ENCODE measurements at regions not wholly inside any gene's neighbourhood (a gene's known extent, or its start where the extent isn't known, plus 50 kb on each side); places are given as distances from the start of the nearest gene placed in this dataset.

DNA sequence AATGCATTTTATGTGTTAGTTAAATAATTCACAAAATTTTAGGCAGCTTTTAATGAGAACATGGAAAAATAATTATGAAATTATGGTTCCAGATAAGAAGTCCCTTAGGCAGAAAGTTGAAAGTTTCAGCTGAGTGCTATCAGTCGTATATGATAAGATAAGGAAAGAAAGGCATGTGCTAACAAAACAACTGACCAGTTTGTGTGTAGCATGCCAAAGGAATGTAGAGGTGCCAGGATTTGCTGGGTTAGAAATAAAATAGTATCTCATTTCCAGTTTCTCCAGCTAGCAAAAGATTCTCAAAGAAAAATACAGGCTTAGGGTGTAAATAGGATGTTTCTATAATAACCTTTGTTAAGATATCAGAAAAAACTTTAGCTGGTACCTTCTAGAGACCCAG, 1044.5 kb upstream of the CDH8 start:
- Histone ChIP-seq H3K27ac (ENCODE audit: low read length) (no peak overlapping the region), H3K4me1 (ENCODE audit: control insufficient read depth, insufficient read depth, low read length) (no peaks in the 10 kb centered on the region), H3K36me3 (ENCODE audit: control insufficient read depth, insufficient read depth, low read length) (no peaks in the 10 kb centered on the region), H3K9me3 (ENCODE audit: control insufficient read depth, insufficient read depth, low read depth, low read length) (no peaks in the 10 kb centered on the region), H3K27me3 (ENCODE audit: control insufficient read depth, insufficient read depth, low read length) (no peaks in the 10 kb centered on the region), H3K4me3 (ENCODE audit: low read depth in 2 of 2, low read length in 2 of 2) (no peak overlapping the region)
- in situ Hi-C loops (cut with HindIII; ENCODE audit: low pct_unique_long_range_greater_than_20kb, low sequenced_read_pairs), result no loop called here
- no TSS peak for BruUV-seq (replicated peaks)
- POLR2A ChIA-PET, result no interaction called here
- DNase-seq (ENCODE audit: low read depth, low spot score) (no peak), ATAC-seq (no peak)
- intact Hi-C loops (cut with micrococcal nuclease; ENCODE audit: unreplicated experiment), result no loop called here
- TF ChIP-seq SIN3A (IDR thresholded peaks at IDR 0.05; ENCODE audit: borderline replicate concordance, insufficient read depth, low read depth, low read length) (no peak), TCF7L2 (IDR thresholded peaks at IDR 0.05; ENCODE audit: low read depth, low read length) (no peak), POLR2AphosphoS5 (IDR thresholded peaks at IDR 0.05; ENCODE audit: low read depth, low read length) (no peak)
- TF ChIP-seq, protein P1, sequence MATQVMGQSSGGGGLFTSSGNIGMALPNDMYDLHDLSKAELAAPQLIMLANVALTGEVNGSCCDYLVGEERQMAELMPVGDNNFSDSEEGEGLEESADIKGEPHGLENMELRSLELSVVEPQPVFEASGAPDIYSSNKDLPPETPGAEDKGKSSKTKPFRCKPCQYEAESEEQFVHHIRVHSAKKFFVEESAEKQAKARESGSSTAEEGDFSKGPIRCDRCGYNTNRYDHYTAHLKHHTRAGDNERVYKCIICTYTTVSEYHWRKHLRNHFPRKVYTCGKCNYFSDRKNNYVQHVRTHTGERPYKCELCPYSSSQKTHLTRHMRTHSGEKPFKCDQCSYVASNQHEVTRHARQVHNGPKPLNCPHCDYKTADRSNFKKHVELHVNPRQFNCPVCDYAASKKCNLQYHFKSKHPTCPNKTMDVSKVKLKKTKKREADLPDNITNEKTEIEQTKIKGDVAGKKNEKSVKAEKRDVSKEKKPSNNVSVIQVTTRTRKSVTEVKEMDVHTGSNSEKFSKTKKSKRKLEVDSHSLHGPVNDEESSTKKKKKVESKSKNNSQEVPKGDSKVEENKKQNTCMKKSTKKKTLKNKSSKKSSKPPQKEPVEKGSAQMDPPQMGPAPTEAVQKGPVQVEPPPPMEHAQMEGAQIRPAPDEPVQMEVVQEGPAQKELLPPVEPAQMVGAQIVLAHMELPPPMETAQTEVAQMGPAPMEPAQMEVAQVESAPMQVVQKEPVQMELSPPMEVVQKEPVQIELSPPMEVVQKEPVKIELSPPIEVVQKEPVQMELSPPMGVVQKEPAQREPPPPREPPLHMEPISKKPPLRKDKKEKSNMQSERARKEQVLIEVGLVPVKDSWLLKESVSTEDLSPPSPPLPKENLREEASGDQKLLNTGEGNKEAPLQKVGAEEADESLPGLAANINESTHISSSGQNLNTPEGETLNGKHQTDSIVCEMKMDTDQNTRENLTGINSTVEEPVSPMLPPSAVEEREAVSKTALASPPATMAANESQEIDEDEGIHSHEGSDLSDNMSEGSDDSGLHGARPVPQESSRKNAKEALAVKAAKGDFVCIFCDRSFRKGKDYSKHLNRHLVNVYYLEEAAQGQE (IDR thresholded peaks at IDR 0.05; ENCODE audit: insufficient read depth in 1 of 2, low read depth in 2 of 2, low read length in 1 of 2), result no peak
- TF ChIP-seq, protein P2, sequence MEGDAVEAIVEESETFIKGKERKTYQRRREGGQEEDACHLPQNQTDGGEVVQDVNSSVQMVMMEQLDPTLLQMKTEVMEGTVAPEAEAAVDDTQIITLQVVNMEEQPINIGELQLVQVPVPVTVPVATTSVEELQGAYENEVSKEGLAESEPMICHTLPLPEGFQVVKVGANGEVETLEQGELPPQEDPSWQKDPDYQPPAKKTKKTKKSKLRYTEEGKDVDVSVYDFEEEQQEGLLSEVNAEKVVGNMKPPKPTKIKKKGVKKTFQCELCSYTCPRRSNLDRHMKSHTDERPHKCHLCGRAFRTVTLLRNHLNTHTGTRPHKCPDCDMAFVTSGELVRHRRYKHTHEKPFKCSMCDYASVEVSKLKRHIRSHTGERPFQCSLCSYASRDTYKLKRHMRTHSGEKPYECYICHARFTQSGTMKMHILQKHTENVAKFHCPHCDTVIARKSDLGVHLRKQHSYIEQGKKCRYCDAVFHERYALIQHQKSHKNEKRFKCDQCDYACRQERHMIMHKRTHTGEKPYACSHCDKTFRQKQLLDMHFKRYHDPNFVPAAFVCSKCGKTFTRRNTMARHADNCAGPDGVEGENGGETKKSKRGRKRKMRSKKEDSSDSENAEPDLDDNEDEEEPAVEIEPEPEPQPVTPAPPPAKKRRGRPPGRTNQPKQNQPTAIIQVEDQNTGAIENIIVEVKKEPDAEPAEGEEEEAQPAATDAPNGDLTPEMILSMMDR (IDR thresholded peaks at IDR 0.05), result no peak
- CTCF ChIA-PET, result no interaction called here

DNA sequence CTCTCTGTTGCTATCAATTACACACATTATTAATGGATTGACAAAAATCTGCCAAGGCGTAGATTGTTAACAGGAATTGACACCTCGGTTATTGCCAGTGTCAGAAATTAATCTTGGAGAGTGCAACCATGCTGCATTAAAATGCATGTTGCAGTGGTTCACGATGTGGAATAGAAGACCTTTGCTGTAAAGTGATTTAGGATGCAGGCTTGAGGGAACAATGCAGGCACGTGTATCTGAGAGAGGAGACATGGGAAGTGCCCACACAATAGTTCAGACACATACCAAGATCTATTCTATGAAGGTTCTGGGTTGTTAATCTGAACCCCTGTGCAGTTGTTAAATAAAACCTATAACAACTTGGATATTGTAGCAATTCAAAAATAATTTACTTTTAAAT, 1032.8 kb upstream of the CDH8 start:
- Histone ChIP-seq H3K9me3 (ENCODE audit: control insufficient read depth, insufficient read depth, low read depth, low read length) (no peaks in the 10 kb centered on the region), H3K27me3 (ENCODE audit: control insufficient read depth, insufficient read depth, low read length) (no peaks in the 10 kb centered on the region), H3K4me3 (ENCODE audit: low read depth in 2 of 2, low read length in 2 of 2) (no peak overlapping the region), H3K36me3 (ENCODE audit: control insufficient read depth, insufficient read depth, low read length) (no peaks in the 10 kb centered on the region), H3K27ac (ENCODE audit: low read length) (no peak overlapping the region), H3K4me1 (ENCODE audit: control insufficient read depth, insufficient read depth, low read length) (no peaks in the 10 kb centered on the region)
- no TSS peak for BruUV-seq (replicated peaks)
- ChIA-PET POLR2A (no interaction called here), CTCF (no interaction called here)
- in situ Hi-C loops (cut with HindIII; ENCODE audit: low pct_unique_long_range_greater_than_20kb, low sequenced_read_pairs), result no loop called here
- intact Hi-C loops (cut with micrococcal nuclease; ENCODE audit: unreplicated experiment), result no loop called here
- TF ChIP-seq POLR2AphosphoS5 (IDR thresholded peaks at IDR 0.05; ENCODE audit: low read depth, low read length), result no peak
- TF ChIP-seq, protein P2 (IDR thresholded peaks at IDR 0.05), result no peak
- TF ChIP-seq TCF7L2 (IDR thresholded peaks at IDR 0.05; ENCODE audit: low read depth, low read length), result no peak
- TF ChIP-seq SIN3A (IDR thresholded peaks at IDR 0.05; ENCODE audit: borderline replicate concordance, insufficient read depth, low read depth, low read length), result no peak
- TF ChIP-seq, protein P1 (IDR thresholded peaks at IDR 0.05; ENCODE audit: insufficient read depth in 1 of 2, low read depth in 2 of 2, low read length in 1 of 2), result no peak
- DNase-seq (ENCODE audit: low read depth, low spot score) (no peak), ATAC-seq (no peak)
